ENCODE measurements at regions not wholly inside any gene's neighbourhood (a gene's known extent, or its start where the extent isn't known, plus 50 kb on each side); places are given as distances from the start of the nearest gene placed in this dataset.

GRCh38 chr5:158145827-158146226, 286.9 kb upstream of the CLINT1 start:
- DNase-seq, result no peak

- DNase-seq, result no peak
Observed at GRCh38 chr5:158143081-158143480, 284.1 kb upstream of the CLINT1 start.

GRCh38 chr5:158142156-158142555, 283.2 kb upstream of the CLINT1 start:
- DNase-seq, result no peak

GRCh38 chr5:158140120-158140731, 281.3 kb upstream of the CLINT1 start:
- no peak for DNase-seq

GRCh38 chr5:158139161-158139560, 280.2 kb upstream of the CLINT1 start:
- DNase-seq, result no peak

- no peak for DNase-seq
Observed at GRCh38 chr5:158135682-158136179, 276.8 kb upstream of the CLINT1 start.

GRCh38 chr5:158133369-158133768, 274.4 kb upstream of the CLINT1 start:
- DNase-seq, result no peak

GRCh38 chr5:158127536-158127935, 268.6 kb upstream of the CLINT1 start:
- no peak for DNase-seq

- no peak for DNase-seq
Observed at GRCh38 chr5:158126442-158127405, 267.8 kb upstream of the CLINT1 start.

GRCh38 chr5:158124606-158125316, 265.8 kb upstream of the CLINT1 start:
- no peak for DNase-seq

- no peak for DNase-seq
Observed at GRCh38 chr5:158123595-158123994, 264.6 kb upstream of the CLINT1 start.

- no peak for DNase-seq
Observed at GRCh38 chr5:158121678-158122077, 262.7 kb upstream of the CLINT1 start.

- no peak for DNase-seq
Observed at GRCh38 chr5:158120760-158121159, 261.8 kb upstream of the CLINT1 start.

GRCh38 chr5:158119961-158120723, 261.2 kb upstream of the CLINT1 start:
- DNase-seq, result no peak

- no peak for DNase-seq
Observed at GRCh38 chr5:158117467-158118160, 258.7 kb upstream of the CLINT1 start.

- DNase-seq, result no peak
Observed at GRCh38 chr5:158116965-158117364, 258.0 kb upstream of the CLINT1 start.

GRCh38 chr5:158115468-158115867, 256.5 kb upstream of the CLINT1 start:
- no peak for DNase-seq

GRCh38 chr5:158108177-158108576, 249.2 kb upstream of the CLINT1 start:
- DNase-seq, result no peak

GRCh38 chr5:158100373-158100888, 241.5 kb upstream of the CLINT1 start:
- DNase-seq, result no peak

GRCh38 chr5:158099571-158100105, 240.7 kb upstream of the CLINT1 start:
- no peak for DNase-seq

- DNase-seq, result no peak
Observed at GRCh38 chr5:158096835-158097234, 237.9 kb upstream of the CLINT1 start.

Data from amniotic stem cell (primary cell).